ENCODE measurements at regions not wholly inside any gene's neighbourhood (a gene's known extent, or its start where the extent isn't known, plus 50 kb on each side); places are given as distances from the start of the nearest gene placed in this dataset.

- WGBS, 2 donors = 8 to 17% methylated on average over 3 of the region's 3 CpGs
- no peak overlapping the region for H3K4me3 ChIP-seq
- no peak for DNase-seq
- no peaks in the 10 kb centered on the region for H3K9me3 ChIP-seq
- H3K36me3 ChIP-seq = no peaks in the 10 kb centered on the region
- H3K27ac ChIP-seq = no peak overlapping the region
- no peak for TF ChIP-seq POLR2AphosphoS5 (IDR thresholded peaks at IDR 0.05)
- TF ChIP-seq POLR2A (IDR thresholded peaks at IDR 0.05) = no peak
- TF ChIP-seq EP300 (IDR thresholded peaks at IDR 0.05) = no peak
- TF ChIP-seq, protein P1, sequence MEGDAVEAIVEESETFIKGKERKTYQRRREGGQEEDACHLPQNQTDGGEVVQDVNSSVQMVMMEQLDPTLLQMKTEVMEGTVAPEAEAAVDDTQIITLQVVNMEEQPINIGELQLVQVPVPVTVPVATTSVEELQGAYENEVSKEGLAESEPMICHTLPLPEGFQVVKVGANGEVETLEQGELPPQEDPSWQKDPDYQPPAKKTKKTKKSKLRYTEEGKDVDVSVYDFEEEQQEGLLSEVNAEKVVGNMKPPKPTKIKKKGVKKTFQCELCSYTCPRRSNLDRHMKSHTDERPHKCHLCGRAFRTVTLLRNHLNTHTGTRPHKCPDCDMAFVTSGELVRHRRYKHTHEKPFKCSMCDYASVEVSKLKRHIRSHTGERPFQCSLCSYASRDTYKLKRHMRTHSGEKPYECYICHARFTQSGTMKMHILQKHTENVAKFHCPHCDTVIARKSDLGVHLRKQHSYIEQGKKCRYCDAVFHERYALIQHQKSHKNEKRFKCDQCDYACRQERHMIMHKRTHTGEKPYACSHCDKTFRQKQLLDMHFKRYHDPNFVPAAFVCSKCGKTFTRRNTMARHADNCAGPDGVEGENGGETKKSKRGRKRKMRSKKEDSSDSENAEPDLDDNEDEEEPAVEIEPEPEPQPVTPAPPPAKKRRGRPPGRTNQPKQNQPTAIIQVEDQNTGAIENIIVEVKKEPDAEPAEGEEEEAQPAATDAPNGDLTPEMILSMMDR (IDR thresholded peaks at IDR 0.05) = no peak
- H3K27me3 ChIP-seq = no peaks in the 10 kb centered on the region
- H3K4me1 ChIP-seq = no peaks in the 10 kb centered on the region
- intact Hi-C loops (cut with DNase I) = no loop called here
Measured at GRCh38 chr11:59273373-59273841, 60.7 kb upstream of the MPEG1 start.

DNA sequence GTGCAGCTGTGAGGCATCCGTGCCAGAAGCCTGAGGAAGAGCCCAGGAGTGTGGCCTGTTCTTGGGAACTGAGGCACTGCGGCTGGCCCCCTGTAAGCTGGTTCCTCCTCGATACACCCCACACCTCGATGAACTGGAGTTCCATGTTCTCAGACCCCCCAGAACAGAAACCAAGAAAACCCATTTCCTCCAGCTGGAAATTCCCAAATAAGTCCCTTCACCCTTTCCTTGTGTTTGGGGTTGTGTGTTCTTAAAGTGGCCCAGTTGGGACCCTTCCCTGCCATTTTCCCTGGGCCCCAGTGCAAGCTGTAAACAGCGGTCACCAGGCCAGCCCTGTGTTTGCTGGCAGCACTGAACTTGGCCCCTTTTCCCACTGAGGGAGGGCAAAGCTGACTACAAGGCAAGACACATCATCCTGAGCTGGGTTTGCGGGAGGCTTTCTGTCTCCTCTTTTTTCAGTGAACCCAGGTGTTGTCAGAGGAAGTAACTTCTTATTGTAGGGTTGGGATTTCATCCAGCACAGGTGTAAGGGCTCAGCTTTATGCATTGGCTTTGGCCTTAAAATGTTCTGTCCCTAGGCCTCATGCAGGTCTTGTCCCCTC is 60.1 kb upstream of the MPEG1 start:
- Histone ChIP-seq H3K4me1 (no peaks in the 10 kb centered on the region), H3K27ac (peak overlapping the region in 1 of 4 donors; percentile 8), H3K9me3 (no peaks in the 10 kb centered on the region), H3K27me3 (no peaks in the 10 kb centered on the region), H3K4me3 (no peak overlapping the region), H3K36me3 (no peaks in the 10 kb centered on the region)
- no peak for DNase-seq
- 67 to 72% methylated on average over 6 of the region's 6 CpGs for WGBS, 2 donors
- no peak for TF ChIP-seq POLR2AphosphoS5 (IDR thresholded peaks at IDR 0.05)
- no peak for TF ChIP-seq POLR2A (IDR thresholded peaks at IDR 0.05)
- TF ChIP-seq EP300 (IDR thresholded peaks at IDR 0.05) = no peak
- TF ChIP-seq, protein P1 (IDR thresholded peaks at IDR 0.05) = no peak
- intact Hi-C loops (cut with DNase I) = no loop called here

DNA sequence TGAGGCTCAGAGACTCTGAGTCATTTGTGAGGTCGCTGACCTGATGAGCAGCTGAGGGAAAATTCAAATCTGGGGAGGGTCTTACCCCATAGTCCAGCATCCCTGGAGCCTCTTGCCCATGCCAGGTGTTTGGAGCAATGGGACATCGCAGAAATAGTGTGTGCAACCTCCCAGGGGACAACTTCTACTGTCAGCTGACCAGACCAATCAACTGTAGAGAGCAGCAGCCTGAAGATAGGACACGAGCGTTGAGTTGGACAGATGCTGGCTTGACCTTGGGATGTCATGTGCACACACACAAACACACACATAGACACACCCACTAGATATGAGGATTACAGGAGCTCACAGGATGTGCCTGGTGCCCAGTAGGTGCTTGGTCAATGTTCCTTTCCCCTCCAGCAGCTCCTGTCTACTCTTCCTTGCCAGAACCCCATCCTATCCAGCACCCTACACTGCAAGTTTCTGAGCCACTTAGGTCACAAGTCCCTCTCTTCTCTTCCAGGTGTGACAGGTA is 59.1 kb upstream of the MPEG1 start:
- Histone ChIP-seq H3K9me3 (no peaks in the 10 kb centered on the region), H3K4me1 (no peaks in the 10 kb centered on the region), H3K36me3 (no peaks in the 10 kb centered on the region), H3K27ac (no peak overlapping the region), H3K27me3 (no peaks in the 10 kb centered on the region), H3K4me3 (no peak overlapping the region)
- DNase-seq = no peak
- intact Hi-C loops (cut with DNase I) = no loop called here
- 73 to 77% methylated on average over 4 of the region's 4 CpGs for WGBS, 2 donors
- no peak for TF ChIP-seq POLR2AphosphoS5 (IDR thresholded peaks at IDR 0.05)

- TF ChIP-seq POLR2AphosphoS5 (IDR thresholded peaks at IDR 0.05) (no peak), POLR2A (IDR thresholded peaks at IDR 0.05) (no peak), EP300 (IDR thresholded peaks at IDR 0.05) (no peak)
- TF ChIP-seq, protein P1 (IDR thresholded peaks at IDR 0.05) = no peak
- intact Hi-C loops (cut with DNase I) = no loop called here
- Histone ChIP-seq H3K4me1 (no peaks in the 10 kb centered on the region), H3K36me3 (no peaks in the 10 kb centered on the region), H3K27me3 (no peaks in the 10 kb centered on the region), H3K27ac (no peak overlapping the region), H3K4me3 (no peak overlapping the region), H3K9me3 (no peaks in the 10 kb centered on the region)
- 69 to 76% methylated on average over 4 of the region's 4 CpGs for WGBS, 2 donors
- DNase-seq = no peak
Measured at GRCh38 chr11:59271247-59271755, 58.6 kb upstream of the MPEG1 start.

GRCh38 chr11:59267736-59268475 is 55.2 kb upstream of the MPEG1 start:
- no peak for TF ChIP-seq EP300 (IDR thresholded peaks at IDR 0.05)
- TF ChIP-seq POLR2A (IDR thresholded peaks at IDR 0.05) = no peak
- no peak for TF ChIP-seq POLR2AphosphoS5 (IDR thresholded peaks at IDR 0.05)
- TF ChIP-seq, protein P1 (IDR thresholded peaks at IDR 0.05) = no peak
- Histone ChIP-seq H3K4me3 (no peak overlapping the region), H3K9me3 (no peaks in the 10 kb centered on the region), H3K27ac (no peak overlapping the region), H3K4me1 (no peaks in the 10 kb centered on the region), H3K27me3 (no peaks in the 10 kb centered on the region), H3K36me3 (no peaks in the 10 kb centered on the region)
- intact Hi-C loops (cut with DNase I) = no loop called here
- DNase-seq = no peak
- WGBS, 2 donors = 64 to 70% methylated on average over 7 of the region's 7 CpGs

Data from sigmoid colon (tissue), 6 donors.